Astrocyte (in vitro differentiated cells and primary cell): ENCODE measurements at regions not wholly inside any gene's neighbourhood (a gene's known extent, or its start where the extent isn't known, plus 50 kb on each side); places are given as distances from the start of the nearest gene placed in this dataset.

Experiments used
- DNase-seq: peaks from one replicate; pipeline ENCODE4 v3.0.0-alpha.2; 2010; ENCODE audit warnings: low read depth
- FAIRE-seq: peaks from 2 replicates; lab custom pipeline; 2011; peaks lifted over from hg19 to GRCh38; lab: Jason Lieb, UNC
- H2AFZ ChIP-seq: 2 replicates; pipeline ENCODE4 v1.6.0; 2012; ENCODE audit warnings: low read depth, low read length, inconsistent platforms
- H3K27ac ChIP-seq: 2 replicates; pipeline ENCODE4 v1.5.1; 2011; ENCODE audit warnings: low read depth, low read length, inconsistent platforms
- H3K27me3 ChIP-seq: 2 replicates; pipeline ENCODE4 v1.6.0; 2011; ENCODE audit warnings: low read length, inconsistent platforms; ENCODE audit not compliant: insufficient read depth
- H3K36me3 ChIP-seq: 2 replicates; pipeline ENCODE4 v1.5.1; 2011; ENCODE audit warnings: low read length, inconsistent platforms; ENCODE audit not compliant: insufficient read depth
- H3K4me1 ChIP-seq: 2 replicates; pipeline ENCODE4 v1.5.1; 2011; ENCODE audit warnings: low read length, inconsistent platforms; ENCODE audit not compliant: insufficient read depth
- H3K4me2 ChIP-seq: 2 replicates; pipeline ENCODE4 v1.6.0; 2012; ENCODE audit warnings: low read length, inconsistent platforms
- H3K4me3 ChIP-seq: 2 replicates; pipeline ENCODE4 v1.5.1; 2011; ENCODE audit warnings: low read depth, mild to moderate bottlenecking, low read length, inconsistent platforms; ENCODE audit not compliant: insufficient read depth
- H3K79me2 ChIP-seq: 2 replicates; pipeline ENCODE4 v1.6.0; 2012; ENCODE audit warnings: mild to moderate bottlenecking, low read length, inconsistent platforms; ENCODE audit not compliant: insufficient read depth
- H3K9ac ChIP-seq: 2 replicates; pipeline ENCODE4 v1.6.0; 2012; ENCODE audit warnings: mild to moderate bottlenecking, low read length, inconsistent platforms
- H3K9me3 ChIP-seq: 2 replicates; pipeline ENCODE4 v1.5.1; 2012; ENCODE audit warnings: low read depth, mild to moderate bottlenecking, low read length, inconsistent platforms; ENCODE audit not compliant: insufficient read depth
- H4K20me1 ChIP-seq: 2 replicates; pipeline ENCODE4 v1.6.0; 2012; ENCODE audit warnings: low read length, inconsistent platforms; ENCODE audit not compliant: insufficient read depth
- H3K27ac Mint-ChIP-seq: one replicate; pipeline ENCODE4 v1.8.0; 2021; ENCODE audit warnings: mild to moderate bottlenecking, mixed read lengths; ENCODE audit not compliant: unreplicated experiment
- H3K27me3 Mint-ChIP-seq: one replicate; pipeline ENCODE4 v1.8.0; 2021; ENCODE audit warnings: low read depth, mixed read lengths; ENCODE audit not compliant: unreplicated experiment
- H3K36me3 Mint-ChIP-seq: one replicate; pipeline ENCODE4 v1.8.0; 2021; ENCODE audit warnings: low read depth, mixed read lengths; ENCODE audit not compliant: unreplicated experiment
- H3K4me1 Mint-ChIP-seq: one replicate; pipeline ENCODE4 v1.8.0; 2021; ENCODE audit warnings: low read depth, mixed read lengths; ENCODE audit not compliant: unreplicated experiment
- H3K4me3 Mint-ChIP-seq: one replicate; pipeline ENCODE4 v1.8.0; 2021; ENCODE audit warnings: mild to moderate bottlenecking, moderate library complexity, mixed read lengths; ENCODE audit not compliant: unreplicated experiment
- H3K9me3 Mint-ChIP-seq: one replicate; pipeline ENCODE4 v1.8.0; 2021; ENCODE audit warnings: mild to moderate bottlenecking, mixed read lengths; ENCODE audit not compliant: unreplicated experiment
- CTCF ChIP-seq: IDR thresholded peaks from 2 replicates; pipeline ENCODE4 v1.5.1; 2011; ENCODE audit warnings: low read depth, mild to moderate bottlenecking, inconsistent platforms, low read length, moderate library complexity; ENCODE audit not compliant: insufficient read depth
- EZH2 ChIP-seq: IDR thresholded peaks from 2 replicates; pipeline ENCODE4 v1.6.1; 2012; ENCODE audit warnings: mild to moderate bottlenecking, low read length, inconsistent platforms; ENCODE audit not compliant: insufficient read depth

DNA sequence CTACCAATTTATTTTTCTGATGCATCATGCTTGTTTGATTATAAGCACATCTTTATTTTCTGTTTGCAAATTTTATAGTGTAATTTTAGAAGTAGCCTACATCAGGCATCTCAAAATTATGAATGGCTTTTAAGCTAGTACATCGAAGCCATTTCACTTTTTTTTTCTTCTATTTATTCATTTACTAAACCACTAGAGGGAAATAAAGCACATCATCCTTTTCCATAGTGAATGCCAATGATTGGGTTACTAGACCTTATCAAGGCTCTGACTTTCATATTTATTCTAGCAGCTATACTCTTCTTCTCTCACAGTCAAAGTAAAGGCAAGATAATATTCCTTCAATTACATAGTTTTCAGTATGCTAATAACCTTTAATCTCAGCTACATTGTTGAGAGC is 736.4 kb upstream of the LRFN5 start:
- Histone ChIP-seq H3K36me3 (no peaks in the 10 kb centered on the region), H2AFZ (no peak overlapping the region), H3K79me2 (no peaks in the 10 kb centered on the region), H4K20me1 (no peaks in the 10 kb centered on the region), H3K9ac (no peak overlapping the region), H3K27ac (no peak overlapping the region), H3K4me1 (no peaks in the 10 kb centered on the region), H3K4me3 (no peak overlapping the region), H3K27me3 (no peaks in the 10 kb centered on the region), H3K9me3 (no peaks in the 10 kb centered on the region), H3K4me2 (no peak overlapping the region)
- Mint-ChIP-seq H3K4me3 (no peak overlapping the region), H3K4me1 (no peaks in the 10 kb centered on the region), H3K27me3 (no peaks in the 10 kb centered on the region), H3K36me3 (no peaks in the 10 kb centered on the region), H3K9me3 (no peaks in the 10 kb centered on the region), H3K27ac (no peak overlapping the region)
- TF ChIP-seq CTCF = no peak
- no peak for TF ChIP-seq EZH2
- DNase-seq (no peak), FAIRE-seq (no peak)

GRCh38 chr14:40859055-40859454 is 747.6 kb upstream of the LRFN5 start:
- Mint-ChIP-seq H3K4me1 (no peaks in the 10 kb centered on the region), H3K9me3 (no peaks in the 10 kb centered on the region)
- peaks cover 2% of the 10 kb centered on the region for H3K9me3 ChIP-seq

More at GRCh38 chr14:40859055-40859454, 747.6 kb upstream of the LRFN5 start:
- H3K4me1 ChIP-seq = no peaks in the 10 kb centered on the region
- FAIRE-seq (no peak), DNase-seq (no peak)
- no peaks in the 10 kb centered on the region for H4K20me1 ChIP-seq
- no peaks in the 10 kb centered on the region for H3K27me3 Mint-ChIP-seq
- H3K27ac ChIP-seq = no peak overlapping the region
- H3K9ac ChIP-seq = no peak overlapping the region
- no peak overlapping the region for H3K4me2 ChIP-seq
- H3K36me3 ChIP-seq = no peaks in the 10 kb centered on the region
- H3K36me3 Mint-ChIP-seq = no peaks in the 10 kb centered on the region
- H3K27ac Mint-ChIP-seq = no peak overlapping the region
- no peak overlapping the region for H3K4me3 ChIP-seq
- TF ChIP-seq CTCF = no peak
- no peak for TF ChIP-seq EZH2
- H3K4me3 Mint-ChIP-seq = no peak overlapping the region
- H3K27me3 ChIP-seq = no peaks in the 10 kb centered on the region
- no peak overlapping the region for H2AFZ ChIP-seq
- H3K79me2 ChIP-seq = no peaks in the 10 kb centered on the region
